Mesendoderm (in vitro differentiated cells): ENCODE measurements at regions not wholly inside any gene's neighbourhood (a gene's known extent, or its start where the extent isn't known, plus 50 kb on each side); places are given as distances from the start of the nearest gene placed in this dataset.

ENCODE experiments used
- DNase-seq: peaks from one replicate; pipeline ENCODE4 v3.0.0; 2013
- H2AK5ac ChIP-seq: 2 replicates; pipeline ENCODE4 v1.6.1; 2013; ENCODE audit warnings: low read length, inconsistent platforms
- H2BK120ac ChIP-seq: 2 replicates; pipeline ENCODE4 v1.6.1; 2013; ENCODE audit warnings: low read depth, mild to moderate bottlenecking, low read length, moderate library complexity, mixed read lengths
- H2BK15ac ChIP-seq: replicated peaks from 2 replicates; pipeline ENCODE4 v1.6.1; 2013; ENCODE audit warnings: low read depth, mild to moderate bottlenecking, moderate library complexity
- H2BK5ac ChIP-seq: 2 replicates; pipeline ENCODE4 v1.6.1; 2013; ENCODE audit warnings: low read length, inconsistent platforms
- H3K18ac ChIP-seq: 2 replicates; pipeline ENCODE4 v1.6.1; 2013; ENCODE audit warnings: mild to moderate bottlenecking, low read length, mixed read lengths
- H3K23ac ChIP-seq: one replicate; pipeline ENCODE4 v1.6.1; 2013; ENCODE audit warnings: low read length
- H3K27ac ChIP-seq: 2 replicates; pipeline ENCODE4 v1.5.1; 2013; ENCODE audit warnings: low read depth, mild to moderate bottlenecking, inconsistent platforms, low read length, moderate library complexity
- H3K27me3 ChIP-seq: 2 replicates; pipeline ENCODE4 v1.6.1; 2013; ENCODE audit warnings: low read length, control low read depth, mild to moderate bottlenecking, inconsistent platforms; ENCODE audit not compliant: insufficient read depth, poor library complexity
- H3K36me3 ChIP-seq: 2 replicates; pipeline ENCODE4 v1.6.1; 2013; ENCODE audit warnings: low read length, inconsistent platforms; ENCODE audit not compliant: control insufficient read depth, insufficient read depth
- H3K4ac ChIP-seq: one replicate; pipeline ENCODE4 v1.6.1; 2013; ENCODE audit warnings: low read depth, mild to moderate bottlenecking, low read length, moderate library complexity
- H3K4me1 ChIP-seq: 2 replicates; pipeline ENCODE4 v1.6.1; 2013; ENCODE audit warnings: low read depth, low read length, inconsistent platforms; ENCODE audit not compliant: control insufficient read depth
- H3K4me2 ChIP-seq: 2 replicates; pipeline ENCODE4 v1.6.1; 2013; ENCODE audit warnings: low read length
- H3K4me3 ChIP-seq: 2 replicates; pipeline ENCODE4 v1.5.1; 2013; ENCODE audit warnings: mild to moderate bottlenecking, low read length
- H3K56ac ChIP-seq: one replicate; pipeline ENCODE4 v1.6.1; 2013; ENCODE audit warnings: low read length
- H3K79me1 ChIP-seq: 2 replicates; pipeline ENCODE4 v1.6.1; 2013; ENCODE audit warnings: low read length, inconsistent platforms
- H3K79me2 ChIP-seq: 2 replicates; pipeline ENCODE4 v1.6.1; 2013; ENCODE audit warnings: mild to moderate bottlenecking, low read length; ENCODE audit not compliant: control insufficient read depth, insufficient read depth
- H3K9ac ChIP-seq: 2 replicates; pipeline ENCODE4 v1.6.1; 2013; ENCODE audit warnings: low read length, inconsistent platforms
- H4K5ac ChIP-seq: one replicate; pipeline ENCODE4 v1.6.1; 2013; ENCODE audit warnings: low read length
- H4K8ac ChIP-seq: one replicate; pipeline ENCODE4 v1.6.1; 2013; ENCODE audit warnings: low read depth, mild to moderate bottlenecking, control low read depth, low read length, moderate library complexity
- WGBS: extraction: QIAGEN DNeasy Blood & Tissue Kit; methylation state at CpG from one replicate; pipeline ENCODE4 v1.1.7; 2013; ENCODE audit warnings: low lambda C conversion rate, missing lambda C conversion rate; ENCODE audit not compliant: insufficient coverage; ENCODE audit errors: extremely low coverage; 5-methylcytosine and 5-hydroxymethylcytosine counted together

- no CpG with 5 or more reads among the region's 9 CpGs for WGBS
- no peak overlapping the region for H3K9ac ChIP-seq
- peak overlapping the region; percentile 20 for H3K4ac ChIP-seq
- H3K23ac ChIP-seq, result no peak overlapping the region
- no peak overlapping the region for H3K4me2 ChIP-seq
- H2AK5ac ChIP-seq, result no peak overlapping the region
- H4K5ac ChIP-seq, result no peak overlapping the region
- H2BK120ac ChIP-seq, result no peak overlapping the region
- no peaks in the 10 kb centered on the region for H3K4me1 ChIP-seq
- no peaks in the 10 kb centered on the region for H3K79me2 ChIP-seq
- no peak overlapping the region for H2BK15ac ChIP-seq
- H3K18ac ChIP-seq, result no peak overlapping the region
- no peak overlapping the region for H4K8ac ChIP-seq
- no peak for DNase-seq
- no peaks in the 10 kb centered on the region for H3K36me3 ChIP-seq
- no peaks in the 10 kb centered on the region for H3K27me3 ChIP-seq
- no peak overlapping the region for H3K27ac ChIP-seq
- no peak overlapping the region for H3K4me3 ChIP-seq
- no peak overlapping the region for H2BK5ac ChIP-seq
- H3K56ac ChIP-seq, result no peak overlapping the region
- no peaks in the 10 kb centered on the region for H3K79me1 ChIP-seq
Measured at GRCh38 chr11:45424411-45425180, 138.5 kb upstream of the SYT13 start.

- Histone ChIP-seq H3K4me1 (no peaks in the 10 kb centered on the region), H3K79me2 (no peaks in the 10 kb centered on the region), H3K36me3 (no peaks in the 10 kb centered on the region), H3K4ac (no peak overlapping the region), H3K18ac (no peak overlapping the region), H3K4me2 (no peak overlapping the region), H4K8ac (no peak overlapping the region), H2BK15ac (no peak overlapping the region), H3K27me3 (no peaks in the 10 kb centered on the region), H2AK5ac (no peak overlapping the region), H2BK5ac (no peak overlapping the region), H2BK120ac (no peak overlapping the region), H3K23ac (no peak overlapping the region), H3K56ac (peak overlapping the region; percentile 51), H3K27ac (no peak overlapping the region), H4K5ac (no peak overlapping the region), H3K9ac (no peak overlapping the region), H3K4me3 (no peak overlapping the region), H3K79me1 (no peaks in the 10 kb centered on the region)
- WGBS, result no CpG with 5 or more reads among the region's 9 CpGs
- no peak for DNase-seq
Measured at GRCh38 chr11:45423475-45424120, 137.5 kb upstream of the SYT13 start.

GRCh38 chr11:45423036-45423435, 136.9 kb upstream of the SYT13 start:
- Histone ChIP-seq H2AK5ac (no peak overlapping the region), H3K27me3 (no peaks in the 10 kb centered on the region), H3K27ac (no peak overlapping the region), H3K4me1 (no peaks in the 10 kb centered on the region), H3K4me3 (no peak overlapping the region), H3K36me3 (no peaks in the 10 kb centered on the region), H3K18ac (no peak overlapping the region), H3K4ac (no peak overlapping the region), H3K23ac (no peak overlapping the region), H3K79me1 (no peaks in the 10 kb centered on the region), H4K8ac (no peak overlapping the region), H2BK120ac (no peak overlapping the region), H2BK5ac (no peak overlapping the region), H3K9ac (no peak overlapping the region), H2BK15ac (no peak overlapping the region), H3K4me2 (no peak overlapping the region), H4K5ac (no peak overlapping the region), H3K79me2 (no peaks in the 10 kb centered on the region), H3K56ac (no peak overlapping the region)
- WGBS, result no CpG with 5 or more reads among the region's 6 CpGs
- no peak for DNase-seq

GRCh38 chr11:45414088-45414487, 127.9 kb upstream of the SYT13 start:
- H3K56ac ChIP-seq, result peak overlapping the region; percentile 52
- H3K36me3 ChIP-seq, result no peaks in the 10 kb centered on the region
- no peak overlapping the region for H2BK15ac ChIP-seq
- H3K79me2 ChIP-seq, result no peaks in the 10 kb centered on the region
- H2BK5ac ChIP-seq, result peak overlapping the region; percentile 38
- H3K4ac ChIP-seq, result peak overlapping the region; percentile 89
- H4K5ac ChIP-seq, result no peak overlapping the region
- H3K18ac ChIP-seq, result peak overlapping the region; percentile 92
- no peak for DNase-seq
- H2AK5ac ChIP-seq, result no peak overlapping the region
- no peak overlapping the region for H3K9ac ChIP-seq
- no peak overlapping the region for H3K4me3 ChIP-seq
- no peaks in the 10 kb centered on the region for H3K27me3 ChIP-seq
- H3K4me1 ChIP-seq, result peaks cover 16% of the 10 kb centered on the region
- H3K79me1 ChIP-seq, result no peaks in the 10 kb centered on the region
- WGBS, result no CpG with 5 or more reads among the region's 3 CpGs
- no peak overlapping the region for H4K8ac ChIP-seq
- peak overlapping the region; percentile 97 for H2BK120ac ChIP-seq
- H3K4me2 ChIP-seq, result no peak overlapping the region
- no peak overlapping the region for H3K23ac ChIP-seq
- H3K27ac ChIP-seq, result no peak overlapping the region

GRCh38 chr11:45413156-45413858, 127.2 kb upstream of the SYT13 start:
- H3K56ac ChIP-seq, result no peak overlapping the region
- no peak overlapping the region for H3K9ac ChIP-seq
- no peaks in the 10 kb centered on the region for H3K27me3 ChIP-seq
- H3K36me3 ChIP-seq, result no peaks in the 10 kb centered on the region
- no peak overlapping the region for H4K5ac ChIP-seq
- no peak for DNase-seq
- H3K4ac ChIP-seq, result peak overlapping the region; percentile 91
- peak overlapping the region; percentile 1 for H2BK5ac ChIP-seq
- no peak overlapping the region for H3K23ac ChIP-seq
- H3K4me2 ChIP-seq, result no peak overlapping the region
- peak overlapping the region; percentile 41 for H2BK15ac ChIP-seq
- no peaks in the 10 kb centered on the region for H3K79me2 ChIP-seq
- H3K4me3 ChIP-seq, result no peak overlapping the region
- H4K8ac ChIP-seq, result no peak overlapping the region
- H3K4me1 ChIP-seq, result peaks cover 16% of the 10 kb centered on the region
- H3K27ac ChIP-seq, result peak overlapping the region; percentile 96
- H2BK120ac ChIP-seq, result peak overlapping the region; percentile 97
- H3K18ac ChIP-seq, result peak overlapping the region; percentile 92
- no peaks in the 10 kb centered on the region for H3K79me1 ChIP-seq
- WGBS, result no CpG with 5 or more reads among the region's 8 CpGs
- H2AK5ac ChIP-seq, result peak overlapping the region; percentile 60
